Activated CD4-positive, alpha-beta memory T cell treated with anti-CD3 and anti-CD28 coated beads for 36 hours (primary cell): ENCODE measurements at regions not wholly inside any gene's neighbourhood (a gene's known extent, or its start where the extent isn't known, plus 50 kb on each side); places are given as distances from the start of the nearest gene placed in this dataset.

Experiments used
- CTCF ChIA-PET: fragments of 350-600 bp; sonication (Branson Sonifier 250); formaldehyde crosslinking; loops from one replicate; lab custom pipeline; 2021; ENCODE audit warnings: antibody characterized with exemption, inconsistent platforms; lab: Charles Lee
- POLR2A ChIA-PET: fragments of 350-600 bp; sonication (Branson Sonifier 250); formaldehyde crosslinking; loops from one replicate; lab custom pipeline; 2021; ENCODE audit warnings: antibody characterized with exemption; lab: Charles Lee
- DNase-seq: peaks from one replicate; pipeline ENCODE4 v3.0.0-alpha.2; 2020
- H3K27ac Mint-ChIP-seq: one replicate; pipeline ENCODE4 v1.8.0; 2021; ENCODE audit warnings: mixed read lengths
- H3K27me3 Mint-ChIP-seq: one replicate; pipeline ENCODE4 v1.8.0; 2021; ENCODE audit warnings: mixed read lengths
- H3K36me3 Mint-ChIP-seq: one replicate; pipeline ENCODE4 v1.8.0; 2021; ENCODE audit warnings: mixed read lengths
- H3K4me1 Mint-ChIP-seq: one replicate; pipeline ENCODE4 v1.8.0; 2021; ENCODE audit warnings: low read depth, mixed read lengths
- H3K4me3 Mint-ChIP-seq: one replicate; pipeline ENCODE4 v1.8.0; 2021; ENCODE audit warnings: mild to moderate bottlenecking, mixed read lengths
- H3K9me3 Mint-ChIP-seq: one replicate; pipeline ENCODE4 v1.8.0; 2021; ENCODE audit warnings: mixed read lengths
- intact Hi-C: fragments of 100-400 bp; cut with micrococcal nuclease; formaldehyde crosslinking; loops from one replicate; pipeline ENCODE4 v1.15.1; 2023

DNA sequence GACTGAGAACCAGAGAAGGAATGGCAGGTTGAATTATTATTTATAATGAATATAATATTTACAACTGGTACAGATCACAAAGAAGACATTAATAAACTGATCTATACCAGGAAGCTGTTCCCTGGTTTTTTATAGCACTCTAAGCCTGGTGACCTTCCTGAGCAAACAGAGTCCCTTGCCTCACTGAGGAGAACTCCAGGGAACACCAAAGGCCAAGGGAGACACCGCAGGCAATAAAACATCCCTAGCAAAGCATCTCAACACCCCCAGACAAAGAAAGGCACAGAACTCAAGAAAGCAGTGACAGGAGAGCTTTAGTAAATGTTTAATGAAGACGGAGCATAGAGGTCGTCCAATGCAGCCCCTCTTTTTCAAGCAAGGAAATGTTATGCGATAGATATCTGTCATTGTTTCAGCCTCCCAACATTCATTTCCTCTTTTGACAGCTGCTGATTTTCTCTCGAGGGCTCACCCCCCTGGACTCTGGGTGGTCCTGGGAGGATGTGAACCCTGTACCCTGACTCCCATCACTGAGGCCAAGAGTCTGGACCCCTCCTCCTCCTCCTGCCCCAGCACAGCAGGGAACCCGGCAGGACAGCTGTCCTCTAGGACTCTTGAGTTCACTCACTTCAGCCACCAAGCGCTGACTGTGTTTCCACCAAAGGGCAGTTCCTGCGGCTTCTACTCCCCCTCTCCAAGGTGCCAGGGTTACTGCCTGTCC lies 342.5 kb upstream of the GATB start:
- H3K4me1 Mint-ChIP-seq: peaks cover 81% of the 10 kb centered on the region
- CTCF ChIA-PET: no interaction called here
- intact Hi-C loops: loop anchor here (5.0 to 10.0 kb wide), 3 partner anchors 79 to 339 kb away; partner anchors contain the start of gene GATB
- POLR2A ChIA-PET: no interaction called here
- H3K27ac Mint-ChIP-seq: peak overlapping the region; percentile 71
- no peaks in the 10 kb centered on the region for H3K9me3 Mint-ChIP-seq
- H3K4me3 Mint-ChIP-seq: no peak overlapping the region
- H3K27me3 Mint-ChIP-seq: no peaks in the 10 kb centered on the region
- no peak for DNase-seq
- H3K36me3 Mint-ChIP-seq: peaks cover 4% of the 10 kb centered on the region

DNA sequence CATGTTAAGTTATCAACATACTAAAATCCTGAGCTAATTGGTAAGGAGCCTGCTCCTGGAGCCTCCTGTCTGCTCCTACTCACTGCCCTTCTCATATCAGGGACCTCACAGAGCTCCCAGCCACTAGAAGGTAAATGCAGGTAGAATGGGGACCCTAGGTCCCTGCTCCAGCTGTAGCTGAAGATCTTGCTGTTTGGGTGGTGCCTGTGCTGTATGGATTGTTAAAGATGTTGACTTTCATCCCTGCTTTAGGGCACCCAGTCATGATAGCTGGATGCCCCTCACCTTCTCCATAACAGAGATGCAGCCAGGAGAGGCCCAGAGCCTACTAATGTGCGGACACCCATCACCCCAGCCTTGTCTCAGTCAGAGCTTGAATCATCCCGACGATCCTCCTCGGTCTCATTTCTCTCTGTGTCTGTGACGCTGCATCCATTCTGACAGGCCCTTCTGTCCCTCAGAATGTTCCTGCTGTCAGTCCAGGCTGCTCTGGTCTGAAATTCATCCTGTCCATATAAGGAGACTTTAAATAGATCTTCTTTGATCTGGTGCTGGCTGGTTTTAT lies 341.7 kb upstream of the GATB start:
- Mint-ChIP-seq H3K9me3 (no peaks in the 10 kb centered on the region), H3K4me1 (peaks cover 85% of the 10 kb centered on the region), H3K27me3 (no peaks in the 10 kb centered on the region), H3K36me3 (peaks cover 4% of the 10 kb centered on the region), H3K4me3 (no peak overlapping the region), H3K27ac (peak overlapping the region; percentile 97)
- CTCF ChIA-PET: no interaction called here
- no peak for DNase-seq
- POLR2A ChIA-PET: interaction anchor here (1.0 kb wide), 1 partner anchor 12 kb away, joined by 3 read pairs; no protein-coding TSS in a partner anchor
- intact Hi-C loops: loop anchor here (1.0 to 10.0 kb wide), 4 partner anchors 14 to 338 kb away; partner anchors contain the start of gene GATB

DNA sequence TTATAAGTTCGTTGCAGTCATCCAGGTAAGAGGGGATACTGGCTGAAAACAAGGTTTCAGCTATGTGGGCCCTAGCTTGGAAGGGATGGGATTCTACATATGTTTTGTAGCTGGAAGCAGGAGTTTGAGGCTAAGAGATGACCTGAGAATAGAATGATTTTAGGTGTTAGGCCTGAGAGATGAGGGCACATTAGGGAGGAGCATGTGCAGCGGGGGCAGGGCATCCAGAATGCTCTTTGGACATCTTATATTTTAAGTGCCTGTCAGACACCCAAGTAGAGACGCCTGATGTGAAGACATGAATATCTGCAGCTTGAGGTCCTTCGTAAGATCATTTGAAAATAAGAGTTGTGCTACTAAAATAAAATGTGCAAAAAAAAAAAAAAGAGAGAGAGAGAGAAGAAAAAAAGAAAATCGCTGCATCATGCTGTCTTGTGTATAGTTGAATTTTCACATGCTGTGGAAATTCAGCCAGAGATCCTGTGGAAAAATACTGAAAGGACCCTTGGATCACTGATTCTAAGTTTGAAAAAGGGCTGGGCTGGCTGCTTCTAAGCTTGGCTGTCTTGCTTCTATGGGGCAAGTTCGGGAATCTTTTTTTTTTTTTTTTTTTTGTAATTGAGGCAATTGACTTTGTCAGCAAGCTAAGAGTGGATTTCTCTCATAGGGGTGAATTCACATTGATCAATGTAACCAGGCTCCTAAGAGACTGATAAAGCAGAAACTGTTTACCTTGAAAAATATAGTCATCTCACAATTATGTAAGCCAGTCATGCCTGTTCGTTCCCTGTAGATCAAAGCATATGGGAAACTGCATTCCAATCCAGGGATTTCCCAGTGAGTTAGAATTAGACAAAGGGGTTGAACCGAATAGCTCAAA lies 341.0 kb upstream of the GATB start:
- no peaks in the 10 kb centered on the region for H3K27me3 Mint-ChIP-seq
- peaks cover 86% of the 10 kb centered on the region for H3K4me1 Mint-ChIP-seq
- peak overlapping the region; percentile 36 for H3K4me3 Mint-ChIP-seq
- DNase-seq: no peak
- H3K27ac Mint-ChIP-seq: peak overlapping the region; percentile 97
- intact Hi-C loops: loop anchor here (1.0 to 10.0 kb wide), 5 partner anchors 15 to 435 kb away; partner anchors contain the start of genes FBXW7 and GATB
- peaks cover 4% of the 10 kb centered on the region for H3K36me3 Mint-ChIP-seq
- POLR2A ChIA-PET: interaction anchor here (1.0 to 1.4 kb wide), 2 partner anchors 9 to 13 kb away, joined by 3 to 6 read pairs; no protein-coding TSS in a partner anchor
- CTCF ChIA-PET: no interaction called here
- no peaks in the 10 kb centered on the region for H3K9me3 Mint-ChIP-seq

DNA sequence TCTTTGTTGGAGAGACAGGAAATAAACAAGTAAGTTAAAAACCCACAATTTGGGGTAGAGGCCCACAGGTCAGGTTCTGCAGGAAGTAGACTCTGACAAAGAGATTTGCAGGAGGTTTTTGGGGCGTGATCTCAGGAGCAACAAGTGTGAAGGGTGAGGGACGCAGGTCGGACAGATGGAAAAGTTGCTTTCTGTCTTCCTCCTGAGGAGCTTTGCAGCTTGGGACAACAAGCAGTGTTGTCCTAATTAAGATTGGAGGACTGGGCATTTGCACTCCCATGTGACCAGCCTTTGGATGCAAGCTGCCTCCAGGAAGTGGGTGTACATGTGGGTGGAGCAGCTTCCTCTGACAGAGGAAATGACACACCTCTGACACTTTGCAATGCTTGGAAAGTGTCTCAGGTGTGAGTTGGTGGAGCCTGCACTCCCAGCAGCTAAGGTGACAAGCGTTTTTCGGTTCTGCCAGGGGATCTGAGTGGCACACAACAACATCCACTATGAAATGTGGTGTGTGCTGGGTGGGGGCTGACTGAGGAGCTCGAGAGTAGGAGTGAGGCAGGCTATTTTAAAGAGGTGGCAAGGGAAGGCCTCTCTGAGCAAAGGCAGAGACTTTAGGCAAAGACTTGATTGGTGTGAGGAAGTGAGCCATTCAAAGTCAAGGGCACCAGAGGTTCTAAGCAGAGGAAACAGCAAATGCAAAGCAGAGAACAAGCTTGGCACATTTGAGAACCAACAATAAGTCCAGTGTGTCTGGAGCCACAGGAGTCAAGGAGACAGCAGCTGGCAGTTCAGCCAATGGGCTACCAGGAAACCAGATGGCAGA lies 339.8 kb upstream of the GATB start:
- peak overlapping the region; percentile 97 for H3K27ac Mint-ChIP-seq
- H3K9me3 Mint-ChIP-seq: no peaks in the 10 kb centered on the region
- peaks cover 88% of the 10 kb centered on the region for H3K4me1 Mint-ChIP-seq
- ChIA-PET POLR2A (interaction anchor here (0.8 to 1.4 kb wide), 2 partner anchors 10 to 435 kb away, joined by 3 to 6 read pairs; partner anchors contain the start of gene FBXW7), CTCF (no interaction called here)
- intact Hi-C loops: loop anchor here (1.0 to 10.0 kb wide), 6 partner anchors 20 to 436 kb away; partner anchors contain the start of genes FBXW7 and GATB
- DNase-seq: peak; percentile 89
- H3K27me3 Mint-ChIP-seq: no peaks in the 10 kb centered on the region
- peak overlapping the region; percentile 72 for H3K4me3 Mint-ChIP-seq
- H3K36me3 Mint-ChIP-seq: peaks cover 4% of the 10 kb centered on the region

DNA sequence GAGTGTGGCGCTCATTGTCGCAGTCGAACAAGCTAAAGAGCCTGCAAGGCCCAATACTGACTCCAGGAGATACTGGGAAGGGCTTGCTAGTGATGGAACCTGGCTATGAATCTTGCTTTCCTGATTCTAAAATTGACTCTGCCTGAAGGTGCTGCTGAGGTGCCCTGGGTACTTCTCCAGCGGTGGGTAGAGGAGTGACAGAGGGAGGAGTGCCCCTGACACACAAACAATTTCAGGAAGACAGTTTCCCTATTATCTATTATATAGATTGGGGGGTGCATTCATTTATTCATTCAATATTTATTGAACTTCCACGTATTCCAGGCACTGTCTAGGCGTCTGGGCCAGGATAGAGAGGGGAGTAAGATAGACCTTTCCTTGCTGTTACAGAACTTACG lies 339.2 kb upstream of the GATB start:
- Mint-ChIP-seq H3K27me3 (no peaks in the 10 kb centered on the region), H3K4me3 (peak overlapping the region; percentile 72), H3K27ac (peak overlapping the region; percentile 97), H3K4me1 (peaks cover 90% of the 10 kb centered on the region), H3K36me3 (peaks cover 4% of the 10 kb centered on the region), H3K9me3 (no peaks in the 10 kb centered on the region)
- ChIA-PET POLR2A (interaction anchor here (1.4 kb wide), 1 partner anchor 10 kb away, joined by 6 read pairs; no protein-coding TSS in a partner anchor), CTCF (no interaction called here)
- DNase-seq: no peak
- intact Hi-C loops: loop anchor here (1.0 to 10.0 kb wide), 6 partner anchors 20 to 437 kb away; partner anchors contain the start of genes FBXW7 and GATB

DNA sequence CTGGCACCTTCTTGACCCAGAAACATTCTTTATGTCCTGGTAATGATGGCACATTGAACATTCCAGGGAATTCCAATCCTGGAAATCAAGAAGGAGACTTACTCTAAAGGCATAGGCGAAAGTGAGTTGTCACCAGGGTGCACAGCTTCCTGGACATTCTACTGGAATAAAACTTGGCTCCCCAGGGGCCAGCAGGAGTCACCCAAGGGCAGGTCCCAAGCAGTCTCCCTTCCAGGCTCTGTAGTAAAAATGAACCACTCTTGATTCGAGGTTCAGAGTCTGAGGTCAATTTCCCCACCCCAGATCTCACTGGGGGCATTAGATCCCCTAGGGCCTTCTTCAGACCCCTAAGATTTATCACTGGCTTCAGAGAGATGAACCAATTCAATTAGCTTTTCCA lies 338.7 kb upstream of the GATB start:
- ChIA-PET POLR2A (no interaction called here), CTCF (interaction anchor here (1.1 kb wide), 1 partner anchor 229 kb away, joined by 3 read pairs; no protein-coding TSS in a partner anchor)
- Mint-ChIP-seq H3K36me3 (peaks cover 4% of the 10 kb centered on the region), H3K4me3 (no peak overlapping the region), H3K9me3 (no peaks in the 10 kb centered on the region), H3K27me3 (no peaks in the 10 kb centered on the region), H3K4me1 (peaks cover 91% of the 10 kb centered on the region), H3K27ac (peak overlapping the region; percentile 97)
- peak; percentile 36 for DNase-seq
- intact Hi-C loops: no loop called here

DNA sequence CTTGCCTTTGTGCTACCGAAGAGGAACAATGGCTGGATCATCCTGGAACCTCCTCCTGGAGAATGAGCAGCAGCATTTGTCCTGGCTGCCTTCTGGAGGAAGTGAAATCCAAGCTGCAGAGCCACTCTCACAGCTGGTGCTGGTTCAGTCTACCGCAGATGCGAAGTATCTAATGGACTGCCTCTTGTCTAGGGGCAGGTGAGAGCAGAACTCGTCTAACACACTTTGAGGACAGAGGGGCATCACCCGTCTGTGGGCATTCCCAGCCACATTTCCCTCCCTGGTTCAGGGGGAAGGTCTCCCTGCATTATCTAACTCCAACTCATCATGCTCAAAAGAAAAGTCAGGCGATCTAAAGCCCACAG lies 338.2 kb upstream of the GATB start:
- POLR2A ChIA-PET: no interaction called here
- no peaks in the 10 kb centered on the region for H3K27me3 Mint-ChIP-seq
- CTCF ChIA-PET: interaction anchor here (1.1 kb wide), 1 partner anchor 229 kb away, joined by 3 read pairs; no protein-coding TSS in a partner anchor
- no peak overlapping the region for H3K4me3 Mint-ChIP-seq
- DNase-seq: no peak
- intact Hi-C loops: no loop called here
- no peaks in the 10 kb centered on the region for H3K9me3 Mint-ChIP-seq
- H3K36me3 Mint-ChIP-seq: peaks cover 4% of the 10 kb centered on the region
- H3K27ac Mint-ChIP-seq: peak overlapping the region; percentile 97
- peaks cover 91% of the 10 kb centered on the region for H3K4me1 Mint-ChIP-seq

DNA sequence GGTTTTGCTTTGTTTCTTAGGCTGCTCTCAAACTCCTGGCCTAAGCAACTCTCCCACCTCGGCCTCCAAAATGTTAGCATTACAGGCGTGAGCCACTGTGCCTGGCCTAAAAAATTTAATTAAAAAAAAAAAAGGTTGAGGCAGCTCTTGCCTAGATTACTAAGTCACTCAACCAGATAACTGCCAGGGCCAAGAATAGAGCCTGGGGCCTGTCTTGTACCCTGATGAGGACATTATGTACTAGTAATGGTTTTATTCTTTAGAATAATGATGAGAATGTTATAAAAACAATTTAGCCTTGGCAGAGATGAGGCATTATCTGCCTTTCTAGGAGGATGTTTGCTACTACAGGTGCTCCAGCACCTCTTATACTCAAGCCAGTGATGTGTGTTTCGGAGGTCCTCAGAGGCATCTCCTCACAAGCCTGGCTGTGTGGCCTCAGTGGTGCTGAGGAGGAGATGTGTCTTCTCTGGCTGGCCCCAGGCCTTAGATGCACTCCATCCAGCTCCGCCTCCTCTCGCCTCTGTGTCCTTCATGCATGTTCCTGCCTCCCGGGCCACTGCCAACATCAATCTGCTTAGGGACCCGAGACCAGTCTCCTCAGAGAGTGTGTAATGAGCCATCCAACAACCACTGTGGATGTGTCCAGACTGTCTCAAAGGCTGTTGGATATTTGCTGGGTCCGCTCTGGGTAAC lies 337.7 kb upstream of the GATB start:
- intact Hi-C loops: no loop called here
- no peaks in the 10 kb centered on the region for H3K27me3 Mint-ChIP-seq
- peak overlapping the region; percentile 97 for H3K27ac Mint-ChIP-seq
- POLR2A ChIA-PET: no interaction called here
- peaks cover 4% of the 10 kb centered on the region for H3K36me3 Mint-ChIP-seq
- no peak for DNase-seq
- no peaks in the 10 kb centered on the region for H3K9me3 Mint-ChIP-seq
- peaks cover 88% of the 10 kb centered on the region for H3K4me1 Mint-ChIP-seq
- CTCF ChIA-PET: interaction anchor here (1.1 kb wide), 1 partner anchor 230 kb away, joined by 3 read pairs; no protein-coding TSS in a partner anchor
- no peak overlapping the region for H3K4me3 Mint-ChIP-seq

DNA sequence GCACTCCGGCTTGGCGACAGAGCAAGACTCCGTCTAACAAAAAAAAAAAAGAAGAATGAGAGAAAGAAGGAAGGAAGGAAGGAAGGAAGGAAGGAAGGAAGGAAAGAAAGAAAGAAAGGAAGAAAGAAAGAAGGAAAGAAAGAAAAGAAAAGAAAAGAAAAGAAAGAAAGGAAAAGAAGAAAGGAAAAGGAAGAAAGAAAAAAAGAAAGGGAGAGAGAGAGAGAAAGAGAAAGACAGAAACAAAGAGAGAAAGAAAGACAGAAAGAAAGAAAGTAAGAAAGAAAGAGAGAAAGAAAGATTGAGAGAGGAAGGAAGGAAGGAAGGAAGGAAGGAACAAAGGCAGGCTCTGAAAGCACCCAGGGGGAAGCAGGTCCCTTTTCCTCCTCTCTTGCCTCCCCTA lies 336.6 kb upstream of the GATB start:
- peaks cover 4% of the 10 kb centered on the region for H3K36me3 Mint-ChIP-seq
- ChIA-PET POLR2A (no interaction called here), CTCF (no interaction called here)
- no peaks in the 10 kb centered on the region for H3K27me3 Mint-ChIP-seq
- DNase-seq: no peak
- H3K4me1 Mint-ChIP-seq: peaks cover 80% of the 10 kb centered on the region
- H3K9me3 Mint-ChIP-seq: no peaks in the 10 kb centered on the region
- peak overlapping the region; percentile 53 for H3K27ac Mint-ChIP-seq
- H3K4me3 Mint-ChIP-seq: no peak overlapping the region
- intact Hi-C loops: no loop called here

DNA sequence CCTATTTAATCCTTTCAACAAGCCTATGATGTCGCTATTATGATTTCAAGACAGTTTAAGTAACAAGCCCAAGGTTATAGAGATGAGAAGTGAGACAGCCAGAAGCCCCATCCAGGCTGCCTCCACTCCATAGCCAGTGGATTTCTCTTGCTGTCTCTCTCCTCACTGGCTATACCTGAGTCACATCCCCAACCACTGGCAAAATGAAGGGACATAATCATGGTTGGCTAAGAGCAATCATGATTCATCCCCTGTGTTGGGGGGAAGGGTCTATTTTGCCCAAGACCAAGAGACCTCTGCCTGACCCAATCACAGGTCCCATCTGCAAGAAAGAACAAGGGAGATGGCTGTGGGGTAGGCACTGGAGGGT lies 334.9 kb upstream of the GATB start:
- H3K27ac Mint-ChIP-seq: peak overlapping the region; percentile 48
- CTCF ChIA-PET: no interaction called here

More for the DNA sequence above, 334.9 kb upstream of the GATB start:
- Mint-ChIP-seq H3K4me1 (peaks cover 66% of the 10 kb centered on the region), H3K27me3 (no peaks in the 10 kb centered on the region), H3K36me3 (peaks cover under 1% of the 10 kb centered on the region), H3K4me3 (no peak overlapping the region), H3K9me3 (no peaks in the 10 kb centered on the region)
- intact Hi-C loops: loop anchor here (1.0 to 2.0 kb wide), 2 partner anchors 81 to 160 kb away; no protein-coding TSS in a partner anchor
- DNase-seq: peak; percentile 26
- POLR2A ChIA-PET: interaction anchor here (0.7 kb wide), 1 partner anchor 335 kb away, joined by 3 read pairs; no protein-coding TSS in a partner anchor
